HL-60 (cell line): ENCODE measurements at regions not wholly inside any gene's neighbourhood (a gene's known extent, or its start where the extent isn't known, plus 50 kb on each side); places are given as distances from the start of the nearest gene placed in this dataset.

Experiments used
- POLR2AphosphoS5 ChIP-seq: IDR thresholded peaks from 2 replicates; pipeline ENCODE4 v1.6.1; 2012; ENCODE audit warnings: low read depth
- TF ChIP-seq, protein P1 (sequence below): IDR thresholded peaks from one replicate; pipeline ENCODE4 v1.5.1; 2011; ENCODE audit warnings: low read length, control low read depth, inconsistent platforms; ENCODE audit not compliant: insufficient read depth

DNA sequence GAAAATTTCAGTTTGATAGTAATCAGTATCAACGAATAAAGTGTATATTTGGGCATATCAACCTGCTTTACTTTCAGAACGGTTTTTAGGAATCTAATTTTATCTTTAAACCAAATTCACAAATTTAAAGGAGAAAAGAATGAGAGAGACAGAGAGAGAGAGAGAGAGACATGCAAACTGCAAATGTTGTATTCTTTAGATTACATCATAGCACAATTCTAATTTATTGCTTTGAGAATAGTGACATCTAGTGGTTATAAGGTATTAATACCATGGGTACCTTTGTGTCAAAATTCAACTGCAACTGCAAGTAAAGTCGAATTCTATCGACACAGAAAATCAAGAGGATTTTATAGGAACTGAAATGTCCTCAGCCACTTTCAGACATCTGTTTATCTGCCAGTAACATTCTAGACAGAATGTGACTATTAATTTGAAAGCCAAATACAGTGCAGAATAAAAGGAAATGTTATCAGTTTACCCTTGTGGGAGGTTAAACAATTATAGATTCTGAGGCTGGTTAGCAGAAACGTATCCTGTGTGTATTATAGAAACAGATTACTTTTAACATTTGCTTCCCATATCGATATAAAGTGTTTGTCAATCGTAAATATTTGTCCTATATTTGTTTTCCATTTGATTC is 529.8 kb upstream of the VRK2 start:
- TF ChIP-seq POLR2AphosphoS5: no peak
- TF ChIP-seq, protein P1, sequence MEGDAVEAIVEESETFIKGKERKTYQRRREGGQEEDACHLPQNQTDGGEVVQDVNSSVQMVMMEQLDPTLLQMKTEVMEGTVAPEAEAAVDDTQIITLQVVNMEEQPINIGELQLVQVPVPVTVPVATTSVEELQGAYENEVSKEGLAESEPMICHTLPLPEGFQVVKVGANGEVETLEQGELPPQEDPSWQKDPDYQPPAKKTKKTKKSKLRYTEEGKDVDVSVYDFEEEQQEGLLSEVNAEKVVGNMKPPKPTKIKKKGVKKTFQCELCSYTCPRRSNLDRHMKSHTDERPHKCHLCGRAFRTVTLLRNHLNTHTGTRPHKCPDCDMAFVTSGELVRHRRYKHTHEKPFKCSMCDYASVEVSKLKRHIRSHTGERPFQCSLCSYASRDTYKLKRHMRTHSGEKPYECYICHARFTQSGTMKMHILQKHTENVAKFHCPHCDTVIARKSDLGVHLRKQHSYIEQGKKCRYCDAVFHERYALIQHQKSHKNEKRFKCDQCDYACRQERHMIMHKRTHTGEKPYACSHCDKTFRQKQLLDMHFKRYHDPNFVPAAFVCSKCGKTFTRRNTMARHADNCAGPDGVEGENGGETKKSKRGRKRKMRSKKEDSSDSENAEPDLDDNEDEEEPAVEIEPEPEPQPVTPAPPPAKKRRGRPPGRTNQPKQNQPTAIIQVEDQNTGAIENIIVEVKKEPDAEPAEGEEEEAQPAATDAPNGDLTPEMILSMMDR: peak; percentile 18
